ENCODE measurements at regions not wholly inside any gene's neighbourhood (a gene's known extent, or its start where the extent isn't known, plus 50 kb on each side); places are given as distances from the start of the nearest gene placed in this dataset.

DNA sequence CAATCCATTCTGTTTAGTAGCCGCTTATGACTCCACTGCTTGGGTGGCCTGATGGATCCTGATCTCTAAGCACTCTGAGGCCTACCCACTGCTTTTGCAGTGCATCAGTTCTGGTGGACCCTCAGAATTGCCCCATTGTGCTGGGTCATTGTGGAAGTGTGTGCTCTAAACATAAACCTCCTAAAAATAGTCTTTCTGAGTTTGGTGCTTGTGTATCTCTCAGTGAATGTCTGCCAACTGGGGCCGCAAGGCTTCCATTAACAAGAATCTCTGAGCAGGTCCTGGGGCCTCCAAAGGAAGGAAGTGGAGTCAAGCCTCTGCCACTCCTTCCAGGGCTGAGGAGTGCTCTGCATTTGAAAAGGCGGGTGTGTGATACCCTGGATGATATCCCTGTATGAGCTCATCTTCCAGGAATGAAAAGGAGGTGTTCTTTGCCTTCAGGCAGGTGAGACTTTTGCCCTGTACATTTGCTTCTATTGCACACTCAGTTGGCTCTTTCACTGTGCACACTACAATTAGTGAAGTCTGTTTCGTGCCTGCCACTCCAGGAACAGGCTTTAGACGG is 80.0 kb upstream of the CACNA2D3 start:
- no peak for TF ChIP-seq POLR2A (IDR thresholded peaks at IDR 0.05; ENCODE audit: low read depth, low read length)
- TF ChIP-seq POLR2AphosphoS5 (IDR thresholded peaks at IDR 0.05; ENCODE audit: low read depth, low read length): no peak
- no peak for TF ChIP-seq TAF1 (IDR thresholded peaks at IDR 0.05; ENCODE audit: low read depth, low read length)
